ENCODE measurements at regions not wholly inside any gene's neighbourhood (a gene's known extent, or its start where the extent isn't known, plus 50 kb on each side); places are given as distances from the start of the nearest gene placed in this dataset.

- 95% methylated on average over 6 of the region's 6 CpGs for WGBS
- Histone ChIP-seq H3K4me3 (no peak overlapping the region), H3K9me3 (no peaks in the 10 kb centered on the region), H3K4me1 (no peaks in the 10 kb centered on the region), H3K36me3 (peaks cover 0 to 5% (median 0%) of the 10 kb centered on the region in 4 donors), H3K27ac (replicated peaks in 1 of 4) (no peak overlapping the region), H3K27me3 (no peaks in the 10 kb centered on the region)
- DNase-seq (ENCODE audit: extremely low spot score): no peak
- intact Hi-C loops (cut with DNase I): no loop called here
- TF ChIP-seq POLR2A (IDR thresholded peaks at IDR 0.05; ENCODE audit: low read depth) (no peak), CTCF (IDR thresholded peaks at IDR 0.05) (no peak), POLR2AphosphoS5 (IDR thresholded peaks at IDR 0.05) (no peak), EP300 (IDR thresholded peaks at IDR 0.05) (no peak)
Measured at GRCh38 chr10:6320320-6321010, 117.7 kb downstream of the PFKFB3 start.

- Histone ChIP-seq H3K27me3 (no peaks in the 10 kb centered on the region), H3K27ac (replicated peaks in 1 of 4) (no peak overlapping the region), H3K4me3 (no peak overlapping the region), H3K9me3 (no peaks in the 10 kb centered on the region), H3K4me1 (no peaks in the 10 kb centered on the region), H3K36me3 (peaks cover 0 to 5% (median 0%) of the 10 kb centered on the region in 4 donors)
- no peak for TF ChIP-seq CTCF (IDR thresholded peaks at IDR 0.05)
- TF ChIP-seq POLR2A (IDR thresholded peaks at IDR 0.05; ENCODE audit: low read depth): no peak
- no peak for TF ChIP-seq EP300 (IDR thresholded peaks at IDR 0.05)
- no peak for TF ChIP-seq POLR2AphosphoS5 (IDR thresholded peaks at IDR 0.05)
- intact Hi-C loops (cut with DNase I): no loop called here
- WGBS: 88% methylated on average over 9 of the region's 9 CpGs
- no peak for DNase-seq (ENCODE audit: extremely low spot score)
Measured at GRCh38 chr10:6321880-6322279, 119.1 kb downstream of the PFKFB3 start.

- Histone ChIP-seq H3K4me3 (no peak overlapping the region), H3K27ac (replicated peaks in 1 of 4) (no peak overlapping the region), H3K9me3 (no peaks in the 10 kb centered on the region), H3K4me1 (no peaks in the 10 kb centered on the region), H3K27me3 (no peaks in the 10 kb centered on the region), H3K36me3 (peaks cover 0 to 5% (median under 1%) of the 10 kb centered on the region in 4 donors)
- TF ChIP-seq CTCF (IDR thresholded peaks at IDR 0.05) (no peak), POLR2AphosphoS5 (IDR thresholded peaks at IDR 0.05) (no peak), POLR2A (IDR thresholded peaks at IDR 0.05; ENCODE audit: low read depth) (no peak), EP300 (IDR thresholded peaks at IDR 0.05) (no peak)
- intact Hi-C loops (cut with DNase I): no loop called here
- 91% methylated on average over 3 of the region's 3 CpGs for WGBS
- no peak for DNase-seq (ENCODE audit: extremely low spot score)
Measured at GRCh38 chr10:6322805-6323204, 120.1 kb downstream of the PFKFB3 start.

- no peak overlapping the region for H3K27ac ChIP-seq (replicated peaks in 1 of 4)
- intact Hi-C loops (cut with DNase I): no loop called here
- no peaks in the 10 kb centered on the region for H3K27me3 ChIP-seq
- H3K4me3 ChIP-seq: no peak overlapping the region
- H3K36me3 ChIP-seq: peaks cover 0 to 6% (median 0%) of the 10 kb centered on the region in 4 donors
- H3K4me1 ChIP-seq: no peaks in the 10 kb centered on the region
- no peaks in the 10 kb centered on the region for H3K9me3 ChIP-seq
- TF ChIP-seq CTCF (IDR thresholded peaks at IDR 0.05): no peak
- TF ChIP-seq EP300 (IDR thresholded peaks at IDR 0.05): no peak
- TF ChIP-seq POLR2A (IDR thresholded peaks at IDR 0.05; ENCODE audit: low read depth): no peak
- TF ChIP-seq POLR2AphosphoS5 (IDR thresholded peaks at IDR 0.05): no peak
- no peak for DNase-seq (ENCODE audit: extremely low spot score)
- 90% methylated on average over 10 of the region's 10 CpGs for WGBS
Measured at GRCh38 chr10:6327961-6328698, 125.4 kb downstream of the PFKFB3 start.
